HG03469 (cell line): ENCODE measurements at regions not wholly inside any gene's neighbourhood (a gene's known extent, or its start where the extent isn't known, plus 50 kb on each side); places are given as distances from the start of the nearest gene placed in this dataset.
A peak's percentile ranks its signal among the peaks of the same experiment; 100 is the strongest.

Experiments
- ATAC-seq: cut with Tn5 transposase; IDR thresholded peaks from one replicate; pipeline ENCODE4 v1.9.1; 2021; ENCODE audit warnings: mild to moderate bottlenecking, moderate library complexity, moderate number of reproducible peaks; ENCODE audit not compliant: unreplicated experiment

DNA sequence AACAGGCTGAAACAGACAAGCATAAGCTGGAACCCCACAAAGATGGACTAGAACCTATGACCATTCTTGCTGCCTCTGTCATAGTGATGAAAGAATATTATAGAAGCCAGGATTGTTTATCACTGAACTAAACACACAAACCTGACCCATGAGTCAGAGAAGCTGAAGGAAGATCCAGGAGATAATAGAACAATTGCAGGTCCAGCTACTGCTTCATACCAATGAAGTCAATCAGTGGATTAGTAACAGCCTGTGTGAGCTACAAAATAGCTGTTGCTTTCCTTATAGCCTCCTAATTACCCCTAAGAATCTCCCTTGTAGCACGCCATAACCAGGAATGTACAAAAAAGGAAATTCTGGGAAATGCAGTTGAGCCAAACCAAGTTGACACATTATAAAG, 459.9 kb upstream of the ZNF462 start:
- ATAC-seq = no peak

DNA sequence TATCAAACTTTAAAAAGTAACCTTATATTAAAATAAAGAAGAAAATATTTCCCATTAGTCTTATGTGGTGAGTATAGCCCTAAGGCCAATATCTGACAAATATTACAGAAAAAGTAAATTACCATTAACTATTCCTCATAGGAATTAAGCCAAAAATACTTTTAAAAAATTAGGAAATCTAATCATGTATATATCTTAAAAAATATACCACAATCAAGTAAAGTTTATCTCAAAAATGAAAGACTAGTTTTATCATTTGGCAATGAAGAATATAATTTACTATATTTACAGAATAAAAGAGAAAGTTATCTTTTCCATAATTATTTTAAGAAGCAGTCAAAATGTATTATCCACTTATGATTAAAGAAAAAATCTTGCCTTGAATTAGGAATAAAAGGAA, 458.8 kb upstream of the ZNF462 start:
- ATAC-seq = no peak

DNA sequence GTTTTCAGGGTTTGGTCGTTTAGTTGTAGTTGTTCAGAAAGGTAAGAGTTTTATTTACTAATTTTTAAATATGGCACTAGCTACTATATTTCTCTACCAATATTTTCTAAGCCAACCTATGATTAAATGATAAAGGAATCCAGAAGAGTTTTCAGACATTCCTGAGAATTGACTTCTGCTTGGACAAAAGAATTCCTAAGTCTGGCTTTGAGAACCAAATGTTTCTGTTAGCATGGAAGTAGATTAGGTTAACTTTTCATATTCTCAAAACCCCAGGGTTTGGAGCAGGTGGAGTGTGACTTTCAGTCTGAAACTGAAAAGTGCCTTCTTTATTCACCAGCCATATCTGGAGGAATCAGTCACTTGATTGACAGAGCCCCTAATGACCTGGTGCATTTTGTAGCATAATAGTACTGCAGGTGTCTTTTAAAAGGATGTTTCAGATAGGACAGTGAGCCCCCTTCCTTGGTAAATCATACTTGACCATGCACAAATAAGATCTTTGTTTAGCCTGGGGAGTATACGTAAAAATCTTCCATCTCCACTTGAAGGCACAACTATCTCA, 457.0 kb upstream of the ZNF462 start:
- ATAC-seq = no peak

DNA sequence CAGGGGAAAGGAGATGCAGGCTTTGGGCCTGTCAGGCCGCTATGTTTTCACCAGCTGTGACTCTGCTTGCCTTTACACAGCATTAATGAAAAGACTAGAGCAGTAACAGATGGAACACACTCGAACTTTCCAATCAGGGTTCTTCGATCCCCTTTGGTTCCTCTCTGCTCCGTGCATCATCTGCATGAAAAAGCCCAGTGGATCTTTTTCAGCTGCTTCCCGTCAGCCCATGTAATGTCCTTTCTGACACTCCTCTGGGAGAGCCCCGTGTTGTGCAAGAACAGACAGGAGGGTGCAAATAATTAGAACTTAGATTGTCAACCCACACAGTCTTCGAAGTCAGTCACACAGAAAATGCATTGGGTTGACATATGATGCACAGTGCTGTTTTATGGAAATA, 448.9 kb upstream of the ZNF462 start:
- ATAC-seq = no peak

DNA sequence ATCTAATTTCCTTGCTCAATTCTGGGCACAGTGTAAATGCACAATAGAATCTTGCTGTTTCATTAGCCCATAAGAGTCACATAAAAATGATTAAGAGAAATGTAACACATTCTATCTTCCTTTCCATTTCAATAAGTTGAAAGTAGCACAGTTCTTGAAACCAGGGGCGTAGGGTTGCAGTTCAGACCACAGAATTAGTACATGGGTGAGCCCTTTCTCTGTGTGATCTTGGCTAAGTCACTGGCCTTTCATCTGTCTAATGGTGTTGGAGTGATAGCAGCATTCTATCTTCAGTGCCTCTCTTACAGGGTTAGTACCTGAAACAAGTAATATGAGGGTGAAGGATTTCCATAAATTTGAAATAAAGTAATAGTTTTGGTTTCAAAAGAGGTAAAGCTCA, 445.3 kb upstream of the ZNF462 start:
- ATAC-seq = no peak

DNA sequence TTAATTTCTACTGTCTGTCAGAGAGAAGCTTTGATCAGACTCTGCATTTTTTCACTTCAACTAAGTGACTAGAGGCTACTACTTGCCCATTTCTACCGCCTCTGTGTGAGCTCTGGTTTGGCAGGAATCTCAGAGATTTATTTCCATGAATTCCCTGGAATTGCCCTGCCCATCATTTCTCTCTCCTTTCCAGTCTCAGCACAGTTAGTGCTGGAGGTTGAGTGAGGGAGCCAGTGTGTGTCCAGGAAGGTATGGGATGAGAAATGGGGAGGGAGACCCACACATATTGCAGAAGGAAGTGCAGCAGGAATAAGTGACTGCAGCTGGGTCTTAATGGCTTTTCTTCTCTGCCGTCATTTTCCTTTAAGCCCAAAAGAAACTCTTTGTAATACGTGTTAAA, 443.1 kb upstream of the ZNF462 start:
- no peak for ATAC-seq

DNA sequence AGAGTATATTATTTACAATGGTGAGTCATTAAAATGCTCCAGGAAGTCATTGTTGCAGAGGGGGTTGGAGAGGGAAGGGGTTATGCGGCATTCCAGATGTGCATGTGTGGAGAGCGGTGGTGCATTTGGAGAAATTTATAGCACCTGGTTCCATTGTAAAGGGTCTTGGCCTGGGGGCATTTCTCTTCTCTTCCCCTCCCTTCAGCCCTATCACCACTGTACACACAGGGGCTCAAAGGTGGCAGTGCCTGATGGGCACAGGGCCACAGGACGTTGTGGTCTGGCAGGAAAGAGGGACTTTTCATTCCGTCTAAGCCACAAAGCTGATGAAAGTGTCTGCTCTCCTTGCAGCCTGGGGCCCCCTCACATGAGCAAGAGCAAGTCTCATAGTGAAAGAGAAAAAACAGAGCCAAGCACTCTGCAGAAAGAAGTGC, 442.4 kb upstream of the ZNF462 start:
- peak; percentile 55 for ATAC-seq

DNA sequence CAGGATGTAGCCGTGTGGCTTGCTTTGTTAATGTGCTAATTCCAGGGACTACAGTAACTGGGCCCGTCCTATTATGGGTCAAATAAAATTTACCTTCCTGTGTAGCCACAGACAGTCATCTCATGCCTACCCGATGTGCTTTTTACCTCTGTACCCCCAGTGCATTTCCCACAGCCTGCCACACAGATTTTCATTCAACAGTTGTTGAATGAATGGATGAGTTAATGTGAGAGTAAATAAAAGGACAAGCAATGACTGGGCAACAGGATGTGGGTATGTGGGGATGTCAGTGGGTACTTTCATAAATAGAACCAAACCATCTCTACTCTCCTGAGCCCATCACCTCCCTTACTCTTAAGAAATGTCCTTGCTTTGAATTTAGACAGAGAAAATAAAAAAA, 441.2 kb upstream of the ZNF462 start:
- ATAC-seq = peak; percentile 65

DNA sequence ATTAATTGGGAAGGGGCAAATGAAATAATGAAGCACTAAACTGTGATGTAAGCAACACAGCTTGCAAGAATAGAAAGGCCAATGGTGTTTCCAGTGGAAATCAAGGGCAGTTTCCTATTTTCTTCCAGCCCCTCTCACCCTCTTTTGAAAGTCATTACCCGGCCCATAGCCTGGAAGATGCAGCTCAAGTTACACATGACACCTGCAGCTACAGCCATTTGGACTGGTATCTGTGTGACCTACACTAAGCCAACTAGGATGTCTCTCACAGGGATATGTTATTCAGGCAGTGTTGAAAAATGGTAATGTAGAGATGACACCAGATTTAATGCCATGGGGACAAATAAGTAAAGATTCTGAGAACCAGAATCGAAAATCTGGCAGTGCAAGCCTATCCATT, 439.4 kb upstream of the ZNF462 start:
- ATAC-seq = no peak

DNA sequence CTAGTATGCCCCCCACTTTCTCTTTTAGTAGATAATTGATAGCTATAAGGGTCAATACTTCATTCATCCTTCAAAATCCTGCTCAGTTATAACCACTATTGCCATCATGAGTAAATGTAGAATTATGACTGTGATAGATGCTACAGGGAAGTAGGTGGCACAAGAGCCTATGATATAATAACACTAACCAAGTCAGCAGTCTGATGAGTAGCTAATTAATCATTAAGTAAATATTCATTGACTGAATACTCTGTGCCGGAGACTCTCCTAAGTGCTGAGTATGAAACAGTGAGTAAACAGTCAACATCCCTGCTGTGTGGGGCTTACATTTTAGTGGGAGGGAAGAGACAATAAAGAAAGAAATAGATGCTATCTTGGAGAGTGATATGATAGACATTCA, 430.3 kb upstream of the ZNF462 start:
- ATAC-seq = no peak

DNA sequence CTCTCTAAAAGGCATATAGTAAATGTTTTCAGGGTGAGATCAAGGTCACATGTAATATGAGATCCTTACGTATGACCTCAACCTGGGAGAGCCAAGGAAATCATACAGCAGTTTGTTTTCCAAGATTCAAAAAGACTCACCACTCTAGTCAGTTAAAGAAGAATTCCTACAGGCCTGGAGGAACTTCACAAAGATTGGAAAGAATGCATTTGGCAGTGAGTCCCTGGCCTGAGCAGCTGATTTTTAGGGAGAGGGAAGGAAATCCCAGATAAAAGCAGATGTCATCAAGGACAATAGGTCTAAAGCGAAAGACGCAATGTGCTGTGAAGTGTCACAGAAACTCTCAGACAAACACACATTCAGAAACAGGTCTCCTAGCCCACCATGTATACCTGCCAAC, 424.0 kb upstream of the ZNF462 start:
- no peak for ATAC-seq

DNA sequence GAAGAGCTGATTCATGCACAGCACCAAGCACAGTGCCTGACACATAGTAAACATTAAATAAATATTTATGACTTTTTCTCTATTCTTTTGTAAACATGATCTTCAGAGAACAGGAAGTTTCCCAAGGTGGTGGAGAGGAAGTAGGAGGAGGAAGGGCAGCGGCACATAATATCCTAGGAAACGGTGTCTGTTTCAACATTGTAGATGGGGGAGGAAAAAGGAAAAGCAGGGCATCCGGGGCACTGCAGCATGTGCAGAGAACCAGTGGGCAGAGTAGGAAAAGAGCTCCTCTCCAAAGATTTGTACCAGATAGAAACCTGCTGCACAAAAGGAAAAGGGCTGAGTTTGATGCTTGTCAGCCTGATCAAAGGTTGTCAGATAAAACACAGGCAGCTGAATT, 421.7 kb upstream of the ZNF462 start:
- no peak for ATAC-seq

DNA sequence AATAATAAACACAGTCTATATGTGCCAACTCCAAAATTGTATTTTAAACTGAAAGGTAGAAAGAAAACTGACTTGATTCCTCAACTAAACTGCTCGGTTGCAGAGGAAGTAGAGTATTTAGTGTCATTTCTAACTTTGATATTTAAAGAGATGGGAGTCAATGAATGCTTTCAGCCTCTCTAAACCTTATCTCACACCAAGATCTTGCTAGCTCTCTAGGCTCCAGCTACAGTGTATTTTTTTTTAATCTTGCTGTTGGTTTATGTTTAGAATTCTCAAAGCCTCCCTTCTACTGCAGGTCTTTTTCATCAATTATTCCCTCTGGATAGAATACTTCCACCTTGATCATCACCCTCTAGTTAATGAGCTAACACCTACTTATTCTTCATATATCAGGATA, 419.4 kb upstream of the ZNF462 start:
- ATAC-seq = no peak

DNA sequence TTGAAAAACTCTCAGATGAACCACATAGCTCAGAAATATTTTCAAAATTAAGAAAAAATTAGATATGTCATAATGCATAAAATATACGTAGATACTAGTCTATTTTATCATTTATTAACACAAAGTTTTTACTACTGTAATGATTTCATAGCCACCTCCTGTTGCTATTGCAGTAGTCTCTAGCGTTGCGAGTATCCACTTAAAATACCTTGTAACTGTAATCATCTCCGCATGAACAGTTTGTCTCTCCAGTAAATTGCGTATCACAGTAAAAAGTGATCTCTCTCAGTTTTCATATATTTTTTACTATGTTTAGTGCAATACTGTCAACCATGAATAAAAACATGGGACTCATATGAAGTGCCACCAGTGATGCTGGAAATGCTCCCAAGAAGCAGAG, 417.9 kb upstream of the ZNF462 start:
- ATAC-seq = no peak

DNA sequence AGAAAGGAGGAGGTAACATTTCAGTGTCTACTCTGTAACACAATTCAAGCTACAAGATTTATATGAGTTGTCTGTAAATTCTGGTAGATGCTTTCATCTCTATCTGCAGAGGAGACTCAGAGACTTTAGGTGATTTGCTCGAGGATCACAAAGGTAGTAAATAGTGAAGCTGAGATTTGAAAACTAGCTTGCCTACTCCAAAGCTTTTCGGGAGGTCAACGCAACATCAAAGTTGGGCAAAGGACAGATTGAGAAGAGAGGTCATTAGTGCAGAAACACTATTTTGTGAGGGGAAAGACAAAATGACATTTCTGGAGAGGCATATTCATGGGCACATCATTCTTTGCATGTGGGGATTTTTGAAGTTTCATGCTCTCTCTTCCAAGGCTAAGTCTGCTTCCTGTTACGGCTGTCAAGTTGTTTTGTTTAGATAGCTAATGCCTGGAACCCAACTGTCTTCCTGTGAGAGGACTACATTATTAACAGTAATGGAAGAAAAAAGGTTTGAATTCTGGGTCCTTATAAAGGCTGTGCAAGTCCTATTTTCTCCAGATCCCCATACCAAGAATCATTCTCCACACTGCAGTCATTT, 413.5 kb upstream of the ZNF462 start:
- no peak for ATAC-seq

DNA sequence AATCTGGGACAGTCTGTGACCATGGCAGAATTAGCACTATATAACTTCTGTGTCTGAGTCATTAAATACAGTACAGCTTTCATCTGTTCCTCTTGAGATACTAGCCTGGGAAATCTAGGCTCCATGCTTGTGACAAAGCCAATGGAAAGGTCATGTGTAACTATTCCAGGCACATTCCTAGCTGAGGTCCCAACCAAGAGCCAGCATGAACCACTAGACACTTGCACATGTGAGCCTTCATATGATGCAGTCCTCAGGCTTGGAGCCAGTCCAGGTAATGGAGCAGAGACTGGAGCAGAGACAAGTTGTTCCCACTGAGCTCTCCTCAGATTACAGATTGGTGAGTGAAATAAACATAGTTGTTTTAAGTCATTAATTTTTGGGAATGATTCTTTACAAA, 412.4 kb upstream of the ZNF462 start:
- ATAC-seq = no peak

DNA sequence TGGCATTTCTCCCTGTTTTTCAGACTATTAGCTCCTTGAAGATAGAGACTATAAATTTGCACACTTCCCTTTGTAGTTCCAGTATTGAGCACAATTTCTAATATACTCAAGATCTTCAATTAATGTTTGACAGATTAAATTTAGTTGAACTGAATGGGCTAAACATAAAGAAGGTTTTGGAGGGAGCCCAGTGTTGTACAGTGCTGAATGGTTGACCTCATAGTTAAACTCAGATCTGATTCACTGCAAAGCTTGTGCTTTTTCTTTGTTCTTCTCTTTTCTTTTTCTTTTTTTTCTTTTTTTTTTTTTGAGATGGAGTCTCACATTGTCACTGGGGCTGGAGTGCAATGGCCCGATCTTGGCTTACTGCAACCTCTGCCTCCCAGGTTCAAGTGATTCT, 411.7 kb upstream of the ZNF462 start:
- no peak for ATAC-seq

DNA sequence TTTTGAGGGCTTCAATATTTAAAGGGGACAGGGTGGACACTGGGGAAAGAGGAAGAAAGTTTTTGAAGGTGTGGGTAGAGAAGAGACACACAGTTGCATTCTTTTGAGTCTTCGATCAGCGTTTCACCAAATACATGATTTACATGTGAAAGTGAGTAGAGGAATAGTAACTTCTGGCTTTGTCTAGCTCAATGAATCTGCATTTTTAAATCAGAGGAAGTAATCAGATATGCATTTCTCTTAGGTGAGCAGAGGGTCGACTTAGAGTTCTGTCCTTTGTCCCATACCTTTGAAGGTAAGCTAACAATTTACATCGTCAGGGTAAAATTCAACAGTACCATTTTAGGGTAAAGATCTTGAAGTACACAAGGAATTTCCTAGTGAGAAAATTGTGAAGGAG, 406.4 kb upstream of the ZNF462 start:
- ATAC-seq = no peak

DNA sequence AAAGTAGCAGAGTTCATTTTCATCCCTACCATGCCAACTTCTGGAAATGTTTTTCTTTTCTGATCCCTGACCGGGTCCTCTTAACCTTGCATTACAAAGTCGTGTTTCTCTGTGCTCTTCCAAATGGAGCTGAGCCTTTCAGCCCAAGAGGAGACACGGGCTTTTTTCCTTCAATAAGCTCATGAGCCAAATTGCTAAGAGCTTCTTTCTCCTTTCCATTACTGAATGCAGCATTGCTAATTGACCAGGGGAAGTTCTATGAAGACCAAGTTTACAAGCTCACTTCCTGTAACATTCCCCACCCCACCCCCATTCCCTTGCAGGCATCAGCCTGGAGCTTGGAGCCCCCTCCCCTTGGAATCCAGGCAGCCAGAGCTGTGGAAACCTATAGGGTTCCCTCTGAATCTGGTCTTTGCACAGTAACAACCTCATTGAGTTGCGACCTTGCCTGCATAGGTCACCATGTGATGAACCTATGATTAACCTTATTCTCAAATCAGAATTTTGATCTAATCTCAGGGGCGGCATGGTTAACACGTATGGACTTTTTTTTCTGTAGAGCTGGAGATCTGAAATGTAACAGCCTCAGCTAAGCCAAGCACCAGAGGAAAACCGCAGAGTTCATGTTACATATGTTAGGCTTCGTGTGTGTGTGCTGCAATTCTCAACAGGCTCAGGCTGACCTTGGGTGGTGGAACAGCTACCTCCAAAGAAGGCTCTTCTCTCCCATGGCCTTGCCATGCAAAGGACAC, 395.7 kb upstream of the ZNF462 start:
- ATAC-seq = no peak

DNA sequence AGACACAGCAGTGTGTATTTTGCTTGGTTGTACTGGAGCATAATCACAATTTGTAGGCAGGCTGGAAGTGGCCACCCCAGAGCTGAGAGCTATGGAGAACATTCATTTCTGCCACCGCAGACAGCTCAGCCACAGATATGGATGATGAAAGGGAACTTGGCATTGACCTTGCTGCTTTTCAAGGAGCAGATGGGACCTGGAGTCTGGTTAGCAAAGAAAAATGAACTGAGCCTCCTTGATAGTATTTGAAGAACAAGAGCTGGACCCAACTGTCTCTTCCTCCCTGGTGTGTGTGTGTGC, 395.2 kb upstream of the ZNF462 start:
- ATAC-seq = no peak

DNA sequence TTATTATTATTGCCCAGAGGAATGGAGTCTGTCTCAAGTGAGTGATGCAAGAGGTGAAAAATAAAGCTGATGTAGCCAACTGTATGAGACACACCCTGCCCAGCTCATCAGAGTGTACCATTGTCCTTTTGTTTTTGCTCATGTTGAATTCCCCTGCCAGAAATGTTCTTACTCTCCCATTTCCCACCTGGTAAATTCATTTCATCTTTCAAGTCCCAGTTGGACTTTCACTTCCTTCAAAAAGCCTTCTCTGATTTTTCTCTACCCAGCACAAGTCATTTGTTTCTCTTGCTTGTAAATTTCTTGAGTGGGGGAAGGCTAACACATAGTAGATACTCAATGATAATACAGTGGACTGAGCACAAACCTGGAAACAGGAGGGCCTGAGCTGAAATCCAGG, 394.5 kb upstream of the ZNF462 start:
- ATAC-seq = peak; percentile 54

DNA sequence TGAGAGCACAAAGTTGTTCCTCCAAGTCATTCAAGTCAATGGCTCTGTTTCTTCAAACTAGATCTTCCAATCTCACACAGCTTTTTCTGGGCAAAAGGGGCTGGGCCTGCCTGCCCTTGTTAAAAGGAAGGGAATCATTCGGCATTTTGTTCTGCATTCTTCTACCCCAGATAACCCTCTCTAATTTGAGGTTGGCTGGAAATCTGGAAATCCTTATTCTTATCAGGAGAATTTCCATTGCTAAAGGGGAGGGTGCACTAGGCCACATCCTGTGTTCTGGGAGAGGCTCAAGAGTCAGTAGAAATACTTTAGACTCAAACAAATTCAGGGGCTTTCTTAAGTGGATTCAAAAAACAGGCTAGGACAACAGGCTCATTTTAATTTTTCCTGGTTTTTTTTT, 384.7 kb upstream of the ZNF462 start:
- no peak for ATAC-seq

DNA sequence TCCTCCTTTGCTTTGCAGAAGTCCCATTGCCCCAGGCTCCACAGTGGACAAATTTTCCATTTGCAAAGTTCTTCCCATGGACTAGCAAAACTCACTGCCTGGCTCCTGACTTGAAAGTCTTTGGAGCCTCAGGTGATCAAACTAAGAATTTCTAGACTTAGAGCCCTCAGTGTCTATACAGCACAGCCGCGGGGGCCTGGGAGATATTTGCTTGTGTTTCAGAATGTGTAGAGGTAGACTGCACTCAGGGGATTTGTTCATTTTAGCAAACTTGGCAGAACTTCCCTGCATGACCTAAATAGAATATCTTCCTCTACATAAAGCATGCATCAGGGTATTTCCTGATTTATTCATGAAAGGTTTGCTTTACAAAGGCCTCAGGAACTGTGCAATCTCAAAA, 384.2 kb upstream of the ZNF462 start:
- ATAC-seq = no peak
